Glutamatergic neuron (in vitro differentiated cells): ENCODE measurements at regions not wholly inside any gene's neighbourhood (a gene's known extent, or its start where the extent isn't known, plus 50 kb on each side); places are given as distances from the start of the nearest gene placed in this dataset.

Source experiments
- DNase-seq: peaks from one replicate; pipeline ENCODE4 v3.0.0; 2022
- H3K27ac Mint-ChIP-seq: one replicate; pipeline ENCODE4 v1.8.0; 2020; ENCODE audit warnings: mild to moderate bottlenecking, mixed read lengths, inconsistent platforms; ENCODE audit not compliant: unreplicated experiment
- H3K27me3 Mint-ChIP-seq: one replicate; pipeline ENCODE4 v1.8.0; 2020; ENCODE audit warnings: mild to moderate bottlenecking, moderate library complexity, mixed read lengths, inconsistent platforms; ENCODE audit not compliant: unreplicated experiment
- H3K36me3 Mint-ChIP-seq: one replicate; pipeline ENCODE4 v1.8.0; 2020; ENCODE audit warnings: mild to moderate bottlenecking, mixed read lengths, inconsistent platforms; ENCODE audit not compliant: unreplicated experiment
- H3K4me1 Mint-ChIP-seq: one replicate; pipeline ENCODE4 v1.8.0; 2020; ENCODE audit warnings: mild to moderate bottlenecking, low read depth, mixed read lengths, inconsistent platforms; ENCODE audit not compliant: unreplicated experiment
- H3K4me3 Mint-ChIP-seq: one replicate; pipeline ENCODE4 v1.8.0; 2020; ENCODE audit warnings: mild to moderate bottlenecking, mixed read lengths, inconsistent platforms; ENCODE audit not compliant: unreplicated experiment
- H3K9me3 Mint-ChIP-seq: one replicate; pipeline ENCODE4 v1.8.0; 2020; ENCODE audit warnings: mild to moderate bottlenecking, moderate library complexity, mixed read lengths, inconsistent platforms; ENCODE audit not compliant: unreplicated experiment
- CTCF ChIP-seq: fragments of 200-600 bp; sonication (generic); IDR thresholded peaks from one replicate; pipeline ENCODE4 v1.5.0; 2021; ENCODE audit not compliant: partially characterized antibody, unreplicated experiment

- TF ChIP-seq CTCF = no peak
- Mint-ChIP-seq H3K4me1 (peaks cover 2% of the 10 kb centered on the region), H3K36me3 (no peaks in the 10 kb centered on the region), H3K9me3 (peaks cover 7% of the 10 kb centered on the region), H3K27me3 (peaks cover 1% of the 10 kb centered on the region), H3K4me3 (no peak overlapping the region), H3K27ac (no peak overlapping the region)
- DNase-seq = no peak
Observed at GRCh38 chr15:91572110-91572509, 281.4 kb upstream of the SLCO3A1 start.

GRCh38 chr15:91576096-91576495 lies 277.4 kb upstream of the SLCO3A1 start:
- TF ChIP-seq CTCF = no peak
- peaks cover 1% of the 10 kb centered on the region for H3K27me3 Mint-ChIP-seq
- H3K27ac Mint-ChIP-seq = no peak overlapping the region
- peaks cover 2% of the 10 kb centered on the region for H3K4me1 Mint-ChIP-seq
- no peak for DNase-seq
- no peak overlapping the region for H3K4me3 Mint-ChIP-seq
- H3K9me3 Mint-ChIP-seq = peaks cover under 1% of the 10 kb centered on the region
- H3K36me3 Mint-ChIP-seq = no peaks in the 10 kb centered on the region

GRCh38 chr15:91578511-91578910 lies 275.0 kb upstream of the SLCO3A1 start:
- DNase-seq = no peak
- no peak for TF ChIP-seq CTCF
- Mint-ChIP-seq H3K9me3 (peaks cover 1% of the 10 kb centered on the region), H3K4me3 (no peak overlapping the region), H3K27me3 (peaks cover 3% of the 10 kb centered on the region), H3K27ac (no peak overlapping the region), H3K36me3 (no peaks in the 10 kb centered on the region), H3K4me1 (no peaks in the 10 kb centered on the region)

- no peak overlapping the region for H3K4me3 Mint-ChIP-seq
- H3K27ac Mint-ChIP-seq = no peak overlapping the region
- DNase-seq = no peak
- TF ChIP-seq CTCF = no peak
- peaks cover 1% of the 10 kb centered on the region for H3K9me3 Mint-ChIP-seq
- H3K4me1 Mint-ChIP-seq = no peaks in the 10 kb centered on the region
- H3K27me3 Mint-ChIP-seq = peaks cover 1% of the 10 kb centered on the region
- no peaks in the 10 kb centered on the region for H3K36me3 Mint-ChIP-seq
Observed at GRCh38 chr15:91584895-91585294, 268.6 kb upstream of the SLCO3A1 start.

DNA sequence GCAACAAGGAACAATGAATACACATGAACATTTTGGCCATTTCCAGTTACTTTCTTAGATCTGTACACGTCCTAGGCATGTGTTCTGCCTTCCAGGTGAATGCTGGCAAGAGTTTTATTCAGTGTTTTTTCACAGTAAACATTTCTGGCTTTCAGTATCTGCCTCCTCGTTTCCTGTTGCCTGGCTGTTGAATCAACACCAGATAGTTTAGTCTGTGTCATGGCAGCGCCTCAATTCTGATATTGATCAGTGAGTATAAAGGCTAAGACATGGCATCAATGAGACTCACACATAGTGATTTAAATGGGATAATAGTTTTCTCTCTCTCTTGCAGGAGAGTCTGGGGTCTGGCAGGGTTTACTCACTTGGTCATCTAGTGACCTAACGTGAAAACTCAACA lies 266.9 kb upstream of the SLCO3A1 start:
- no peak overlapping the region for H3K27ac Mint-ChIP-seq
- H3K4me1 Mint-ChIP-seq = no peaks in the 10 kb centered on the region
- no peak for DNase-seq
- H3K9me3 Mint-ChIP-seq = peaks cover 1% of the 10 kb centered on the region
- H3K36me3 Mint-ChIP-seq = no peaks in the 10 kb centered on the region
- H3K4me3 Mint-ChIP-seq = no peak overlapping the region
- TF ChIP-seq CTCF = no peak
- peaks cover 1% of the 10 kb centered on the region for H3K27me3 Mint-ChIP-seq
